ENCODE measurements at regions not wholly inside any gene's neighbourhood (a gene's known extent, or its start where the extent isn't known, plus 50 kb on each side); places are given as distances from the start of the nearest gene placed in this dataset.

DNA sequence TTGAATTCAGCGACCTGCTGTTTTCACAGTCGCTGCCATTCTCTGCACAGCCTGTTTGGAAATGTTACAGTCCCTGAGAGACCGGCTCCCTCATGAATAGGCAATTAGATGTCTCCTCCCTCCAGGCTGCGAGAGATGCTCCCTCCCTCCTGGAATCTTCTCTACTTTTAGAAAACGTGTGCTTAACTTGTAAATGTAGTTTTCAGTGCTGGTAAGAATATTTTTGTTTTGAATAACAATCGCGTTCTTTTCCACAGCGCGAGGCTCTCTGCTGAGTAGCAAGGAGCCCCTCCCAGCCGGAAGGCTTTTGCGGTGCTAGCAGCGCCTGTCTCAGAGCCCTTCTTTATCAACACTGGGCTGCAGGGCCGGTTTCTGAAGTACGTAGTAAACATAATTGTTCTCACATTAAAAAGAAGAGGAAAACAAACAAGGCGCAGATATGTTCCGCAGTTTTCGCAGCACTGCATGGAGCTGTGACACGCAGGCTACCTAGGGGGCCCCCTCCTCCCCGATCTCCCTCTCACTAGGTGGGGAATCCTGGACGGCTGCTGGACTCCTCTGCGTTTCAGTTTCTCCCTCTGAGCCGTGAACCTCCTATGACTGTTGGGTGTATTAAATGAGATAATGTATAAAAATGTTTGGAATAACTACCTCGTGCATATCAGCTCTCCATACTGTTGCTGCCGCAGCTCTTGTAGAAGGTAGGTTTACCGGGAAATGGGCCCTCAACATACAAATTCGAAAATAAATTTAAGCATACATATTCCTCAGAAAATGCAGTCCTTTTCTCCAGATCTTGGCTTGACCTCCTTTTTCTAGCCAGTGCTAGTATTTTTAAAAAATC lies 79.0 kb upstream of the SPACA1 start (continued):
- TF ChIP-seq, protein P1, sequence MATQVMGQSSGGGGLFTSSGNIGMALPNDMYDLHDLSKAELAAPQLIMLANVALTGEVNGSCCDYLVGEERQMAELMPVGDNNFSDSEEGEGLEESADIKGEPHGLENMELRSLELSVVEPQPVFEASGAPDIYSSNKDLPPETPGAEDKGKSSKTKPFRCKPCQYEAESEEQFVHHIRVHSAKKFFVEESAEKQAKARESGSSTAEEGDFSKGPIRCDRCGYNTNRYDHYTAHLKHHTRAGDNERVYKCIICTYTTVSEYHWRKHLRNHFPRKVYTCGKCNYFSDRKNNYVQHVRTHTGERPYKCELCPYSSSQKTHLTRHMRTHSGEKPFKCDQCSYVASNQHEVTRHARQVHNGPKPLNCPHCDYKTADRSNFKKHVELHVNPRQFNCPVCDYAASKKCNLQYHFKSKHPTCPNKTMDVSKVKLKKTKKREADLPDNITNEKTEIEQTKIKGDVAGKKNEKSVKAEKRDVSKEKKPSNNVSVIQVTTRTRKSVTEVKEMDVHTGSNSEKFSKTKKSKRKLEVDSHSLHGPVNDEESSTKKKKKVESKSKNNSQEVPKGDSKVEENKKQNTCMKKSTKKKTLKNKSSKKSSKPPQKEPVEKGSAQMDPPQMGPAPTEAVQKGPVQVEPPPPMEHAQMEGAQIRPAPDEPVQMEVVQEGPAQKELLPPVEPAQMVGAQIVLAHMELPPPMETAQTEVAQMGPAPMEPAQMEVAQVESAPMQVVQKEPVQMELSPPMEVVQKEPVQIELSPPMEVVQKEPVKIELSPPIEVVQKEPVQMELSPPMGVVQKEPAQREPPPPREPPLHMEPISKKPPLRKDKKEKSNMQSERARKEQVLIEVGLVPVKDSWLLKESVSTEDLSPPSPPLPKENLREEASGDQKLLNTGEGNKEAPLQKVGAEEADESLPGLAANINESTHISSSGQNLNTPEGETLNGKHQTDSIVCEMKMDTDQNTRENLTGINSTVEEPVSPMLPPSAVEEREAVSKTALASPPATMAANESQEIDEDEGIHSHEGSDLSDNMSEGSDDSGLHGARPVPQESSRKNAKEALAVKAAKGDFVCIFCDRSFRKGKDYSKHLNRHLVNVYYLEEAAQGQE (IDR thresholded peaks at IDR 0.05; ENCODE audit: borderline replicate concordance in 1 of 2, low read depth in 1 of 2, low read length in 2 of 2) = no peak
- TF ChIP-seq TGIF2 (CRISPR knock-in tag; IDR thresholded peaks at IDR 0.05) = no peak
- TF ChIP-seq YEATS4 (CRISPR knock-in tag; IDR thresholded peaks at IDR 0.05; ENCODE audit: borderline replicate concordance) = no peak
- TF ChIP-seq NCOR1 (IDR thresholded peaks at IDR 0.05; ENCODE audit: borderline replicate concordance, low read length) = no peak
- no peak for TF ChIP-seq MBD4 (IDR thresholded peaks at IDR 0.05; ENCODE audit: borderline replicate concordance, low read length)
- no peak for TF ChIP-seq ZNF136 (CRISPR knock-in tag; IDR thresholded peaks at IDR 0.05; ENCODE audit: low read depth)
- TF ChIP-seq MXI1 (IDR thresholded peaks at IDR 0.05; ENCODE audit: borderline replicate concordance, low read depth, low read length) = no peak

DNA sequence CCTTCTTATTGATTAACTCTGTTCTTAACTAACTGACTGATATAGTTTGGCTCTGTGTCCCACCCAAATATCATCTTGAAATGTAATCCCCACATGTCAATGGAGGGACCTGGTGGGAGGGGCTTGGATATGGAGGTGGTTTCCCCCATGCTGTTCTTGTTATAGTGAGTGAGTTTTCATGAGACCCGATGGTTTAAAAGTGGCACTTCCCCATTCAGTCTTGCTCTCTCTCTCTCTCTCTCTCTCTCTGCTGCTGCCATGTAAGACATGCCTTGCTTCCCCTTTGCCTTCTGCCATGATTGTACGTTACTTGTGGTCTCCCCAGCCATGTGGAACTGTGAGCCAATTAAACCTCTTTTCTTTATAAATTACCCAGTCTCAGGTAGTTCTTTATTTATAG lies 81.8 kb upstream of the SPACA1 start:
- WGBS (ENCODE audit: low lambda C conversion rate) = 54% methylated on average over 2 of the region's 2 CpGs
- H3K9me3 ChIP-seq (ENCODE audit: low read length) = no peaks in the 10 kb centered on the region
- ChIA-PET POLR2A (no interaction called here), CTCF (ENCODE audit: low intra/inter-chr PET ratio, low total read pairs) (no interaction called here)
- no peak overlapping the region for H3K9ac ChIP-seq (ENCODE audit: insufficient read depth, low read depth, low read length)
- BruUV-seq (replicated peaks) = no TSS peak
- no peaks in the 10 kb centered on the region for H3K4me1 ChIP-seq (ENCODE audit: insufficient read depth, low read length)
- no peak for FAIRE-seq
- H3K4me3 ChIP-seq (replicated peaks in 1 of 3; ENCODE audit: insufficient read depth in 1 of 3, low read depth in 2 of 3, low read length in 3 of 3) = no peak overlapping the region
- no peak overlapping the region for H3K27ac ChIP-seq (ENCODE audit: extremely low read length, insufficient read depth, low read length)
- no peak overlapping the region for H3K4me2 ChIP-seq (ENCODE audit: low read depth, low read length)
- no peak for DNase-seq (ENCODE audit: low spot score)
- no peaks in the 10 kb centered on the region for H3K79me2 ChIP-seq (ENCODE audit: insufficient read depth, low read length)
- H3K27me3 ChIP-seq (ENCODE audit: control insufficient read depth in 1 of 2, insufficient read depth in 2 of 2, low read length in 2 of 2) = no peaks in the 10 kb centered on the region; a peak in 1 of 5 replicates
- intact Hi-C loops (cut with micrococcal nuclease; ENCODE audit: unreplicated experiment) (no loop called here), in situ Hi-C loops (cut with HindIII; ENCODE audit: extremely low pct_ligation_motif_present, low pct_unique_long_range_greater_than_20kb) (no loop called here)
- ATAC-seq = no peak
- no peaks in the 10 kb centered on the region for H4K20me1 ChIP-seq (ENCODE audit: insufficient read depth, low read length)
- TF ChIP-seq RORA (CRISPR knock-in tag; IDR thresholded peaks at IDR 0.05) (no peak), PRPF4 (IDR thresholded peaks at IDR 0.05; ENCODE audit: low read depth, low read length, poor library complexity, severe bottlenecking) (no peak)
- TF ChIP-seq, protein P2, sequence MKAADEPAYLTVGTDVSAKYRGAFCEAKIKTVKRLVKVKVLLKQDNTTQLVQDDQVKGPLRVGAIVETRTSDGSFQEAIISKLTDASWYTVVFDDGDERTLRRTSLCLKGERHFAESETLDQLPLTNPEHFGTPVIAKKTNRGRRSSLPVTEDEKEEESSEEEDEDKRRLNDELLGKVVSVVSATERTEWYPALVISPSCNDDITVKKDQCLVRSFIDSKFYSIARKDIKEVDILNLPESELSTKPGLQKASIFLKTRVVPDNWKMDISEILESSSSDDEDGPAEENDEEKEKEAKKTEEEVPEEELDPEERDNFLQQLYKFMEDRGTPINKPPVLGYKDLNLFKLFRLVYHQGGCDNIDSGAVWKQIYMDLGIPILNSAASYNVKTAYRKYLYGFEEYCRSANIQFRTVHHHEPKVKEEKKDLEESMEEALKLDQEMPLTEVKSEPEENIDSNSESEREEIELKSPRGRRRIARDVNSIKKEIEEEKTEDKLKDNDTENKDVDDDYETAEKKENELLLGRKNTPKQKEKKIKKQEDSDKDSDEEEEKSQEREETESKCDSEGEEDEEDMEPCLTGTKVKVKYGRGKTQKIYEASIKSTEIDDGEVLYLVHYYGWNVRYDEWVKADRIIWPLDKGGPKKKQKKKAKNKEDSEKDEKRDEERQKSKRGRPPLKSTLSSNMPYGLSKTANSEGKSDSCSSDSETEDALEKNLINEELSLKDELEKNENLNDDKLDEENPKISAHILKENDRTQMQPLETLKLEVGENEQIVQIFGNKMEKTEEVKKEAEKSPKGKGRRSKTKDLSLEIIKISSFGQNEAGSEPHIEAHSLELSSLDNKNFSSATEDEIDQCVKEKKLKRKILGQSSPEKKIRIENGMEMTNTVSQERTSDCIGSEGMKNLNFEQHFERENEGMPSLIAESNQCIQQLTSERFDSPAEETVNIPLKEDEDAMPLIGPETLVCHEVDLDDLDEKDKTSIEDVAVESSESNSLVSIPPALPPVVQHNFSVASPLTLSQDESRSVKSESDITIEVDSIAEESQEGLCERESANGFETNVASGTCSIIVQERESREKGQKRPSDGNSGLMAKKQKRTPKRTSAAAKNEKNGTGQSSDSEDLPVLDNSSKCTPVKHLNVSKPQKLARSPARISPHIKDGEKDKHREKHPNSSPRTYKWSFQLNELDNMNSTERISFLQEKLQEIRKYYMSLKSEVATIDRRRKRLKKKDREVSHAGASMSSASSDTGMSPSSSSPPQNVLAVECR (CRISPR knock-in tag; IDR thresholded peaks at IDR 0.05; ENCODE audit: borderline replicate concordance) = no peak
- H2AFZ ChIP-seq (ENCODE audit: low read length) = no peak overlapping the region
- no peaks in the 10 kb centered on the region for H3K36me3 ChIP-seq (replicated peaks in 1 of 2; ENCODE audit: control insufficient read depth in 1 of 2, insufficient read depth in 2 of 2, low read length in 2 of 2)
